ENCODE measurements at regions not wholly inside any gene's neighbourhood (a gene's known extent, or its start where the extent isn't known, plus 50 kb on each side); places are given as distances from the start of the nearest gene placed in this dataset.

- no peak for TF ChIP-seq CTCF (IDR thresholded peaks at IDR 0.05)
Observed at GRCh38 chr2:221022554-221022953, 549.5 kb downstream of the EPHA4 start.

- no peak for TF ChIP-seq CTCF (IDR thresholded peaks at IDR 0.05)
Observed at GRCh38 chr2:221025398-221025797, 546.7 kb downstream of the EPHA4 start.

GRCh38 chr2:221034026-221034701 lies 537.9 kb downstream of the EPHA4 start:
- no peak for TF ChIP-seq CTCF (IDR thresholded peaks at IDR 0.05)

GRCh38 chr2:221034973-221035372 lies 537.1 kb downstream of the EPHA4 start:
- no peak for TF ChIP-seq CTCF (IDR thresholded peaks at IDR 0.05)

- no peak for TF ChIP-seq CTCF (IDR thresholded peaks at IDR 0.05)
Observed at GRCh38 chr2:221042926-221043325, 529.2 kb downstream of the EPHA4 start.

- no peak for TF ChIP-seq CTCF (IDR thresholded peaks at IDR 0.05)
Observed at GRCh38 chr2:221044781-221045180, 527.3 kb downstream of the EPHA4 start.

GRCh38 chr2:221050020-221050795 lies 521.9 kb downstream of the EPHA4 start:
- TF ChIP-seq CTCF (IDR thresholded peaks at IDR 0.05), result no peak

Measured in LNCAP (cell line).